CD4-positive, alpha-beta T cell treated with Interleukin-1 beta for 1 hour (primary cell): ENCODE measurements at regions not wholly inside any gene's neighbourhood (a gene's known extent, or its start where the extent isn't known, plus 50 kb on each side); places are given as distances from the start of the nearest gene placed in this dataset.

Source experiments
- DNase-seq, 2 donors: peaks; one replicate each; pipeline ENCODE4 v3.0.0-alpha.2; 2020 to 2022

DNA sequence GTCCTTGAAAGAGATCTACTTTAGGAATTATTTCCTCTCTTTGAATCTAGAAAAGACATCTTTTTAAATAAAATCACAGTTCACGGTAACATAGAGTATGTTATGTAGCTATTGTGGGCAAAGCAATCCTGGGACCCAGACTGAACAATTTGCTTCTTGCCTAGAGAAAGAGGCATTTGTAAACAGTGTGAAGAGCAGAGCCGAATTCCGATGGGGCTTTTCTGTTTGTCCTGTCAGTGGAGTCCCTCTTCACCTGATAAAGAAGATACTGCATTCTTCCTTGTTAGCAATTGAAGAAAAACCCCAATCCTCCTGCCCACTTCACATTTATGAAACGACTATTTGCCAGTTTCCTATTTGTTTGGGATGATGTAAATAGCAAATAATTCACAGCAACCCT lies 462.9 kb downstream of the WDR72 start:
- DNase-seq: no peak

DNA sequence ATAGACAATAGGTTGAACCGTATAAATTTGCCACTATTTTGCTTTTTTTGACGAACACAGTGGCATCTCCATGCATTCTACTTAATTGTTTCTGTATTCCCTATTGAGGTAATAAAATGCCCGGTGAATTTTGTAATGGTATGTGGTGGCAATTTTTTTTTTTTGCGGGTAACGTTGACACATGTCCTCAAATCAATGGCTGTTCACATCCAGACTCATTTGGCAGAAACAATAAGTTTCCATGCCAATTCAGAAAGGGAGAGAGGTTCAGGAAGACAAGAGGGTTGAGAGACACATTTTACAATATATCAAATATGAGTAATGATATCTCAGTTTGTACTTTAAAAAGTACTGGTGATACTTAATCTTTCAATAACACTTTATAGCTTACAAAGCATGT lies 463.9 kb downstream of the WDR72 start:
- no peak for DNase-seq

DNA sequence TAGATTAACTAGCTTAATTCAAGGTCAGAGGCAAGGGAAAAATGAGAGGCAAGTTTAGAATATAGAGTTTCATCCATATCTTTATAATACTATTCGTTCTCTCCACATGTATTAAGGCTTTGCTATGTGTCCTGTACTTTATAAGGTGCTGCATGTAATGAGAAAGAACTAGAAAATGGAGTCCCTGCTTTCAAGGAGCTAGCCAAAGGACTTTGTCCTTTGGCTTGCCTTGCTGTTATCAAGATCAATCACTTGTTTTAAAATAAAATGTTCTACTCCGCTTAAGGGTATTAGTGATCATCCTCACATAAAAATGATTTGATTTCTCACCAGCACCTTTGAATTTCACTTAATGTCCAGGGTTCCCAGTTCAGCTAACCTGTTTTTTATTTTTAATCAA lies 470.9 kb downstream of the WDR72 start:
- no peak for DNase-seq

DNA sequence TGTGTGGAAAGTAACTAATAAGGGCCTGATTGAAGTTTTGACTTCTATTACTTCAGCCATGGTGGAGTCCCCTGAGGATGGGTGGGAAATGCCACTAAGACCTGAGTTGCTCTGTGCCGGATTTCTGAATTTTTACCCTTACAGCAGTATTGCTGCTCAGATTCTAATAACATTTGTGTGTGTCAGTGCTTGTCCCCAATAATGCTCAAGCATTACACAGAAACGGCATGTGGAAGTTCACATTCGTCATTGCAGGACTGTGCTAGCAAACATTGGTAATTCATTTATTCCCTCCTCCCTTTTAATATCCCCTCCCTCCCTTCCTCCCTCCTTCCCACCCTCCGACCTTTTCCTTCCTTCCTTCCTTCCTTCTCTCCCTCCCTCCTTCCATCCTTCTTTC lies 484.5 kb upstream of the ONECUT1 start:
- DNase-seq: no peak

DNA sequence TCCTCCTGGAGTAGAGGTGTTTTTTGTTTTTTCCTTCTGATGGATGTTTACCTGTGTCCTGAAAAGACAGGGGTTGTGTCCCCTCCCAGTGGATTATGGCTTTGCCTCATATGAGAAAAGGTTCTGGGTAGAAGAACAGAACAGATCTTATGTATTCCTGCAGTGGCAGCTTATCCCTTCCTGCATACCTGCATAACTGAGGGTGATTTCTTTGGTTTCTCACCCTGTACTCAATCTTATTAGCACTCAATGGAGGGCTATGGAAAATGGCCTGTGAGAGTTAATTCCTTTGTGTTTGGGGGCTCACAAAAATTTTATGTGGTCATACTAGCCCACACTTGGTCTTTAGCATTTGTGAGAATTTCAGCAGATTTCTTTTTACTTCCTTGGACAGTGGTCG lies 482.0 kb upstream of the ONECUT1 start:
- no peak for DNase-seq

DNA sequence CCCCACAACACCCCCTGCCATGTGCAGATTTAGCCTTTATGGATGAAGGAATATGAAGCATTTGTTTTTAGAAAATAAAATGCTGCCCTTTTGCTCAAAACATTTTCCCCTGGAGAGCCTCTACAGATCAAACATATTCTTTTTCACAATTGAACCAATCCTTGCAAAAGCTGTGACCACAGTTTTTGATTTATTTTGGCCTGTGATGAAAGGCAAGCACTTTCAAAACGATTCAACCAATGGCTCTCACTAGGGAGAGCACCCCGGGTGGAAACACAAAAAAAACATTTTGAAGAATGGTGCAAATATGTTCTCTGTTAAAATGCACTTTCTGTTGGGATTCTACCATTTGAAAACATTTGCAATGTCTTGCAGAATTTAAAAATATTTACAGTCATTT lies 476.0 kb upstream of the ONECUT1 start:
- DNase-seq: no peak

DNA sequence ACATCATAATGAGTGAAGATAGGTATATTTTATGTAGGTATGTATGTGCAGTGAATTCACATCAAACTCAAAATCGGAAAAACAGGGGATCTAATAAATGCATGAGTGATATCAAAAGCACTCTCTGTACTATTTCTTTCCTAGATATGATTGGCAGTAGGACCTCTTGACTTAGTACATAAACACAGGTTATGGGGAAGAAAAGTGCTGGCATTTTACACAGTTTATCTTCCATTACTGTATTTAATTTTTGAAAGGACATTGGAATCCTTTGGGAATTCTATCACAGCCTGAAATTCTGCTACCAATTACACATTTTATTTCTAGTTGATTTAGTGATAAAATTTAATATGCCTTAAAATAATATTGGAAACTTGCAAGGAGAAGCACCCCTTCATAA lies 470.5 kb upstream of the ONECUT1 start:
- DNase-seq: no peak

DNA sequence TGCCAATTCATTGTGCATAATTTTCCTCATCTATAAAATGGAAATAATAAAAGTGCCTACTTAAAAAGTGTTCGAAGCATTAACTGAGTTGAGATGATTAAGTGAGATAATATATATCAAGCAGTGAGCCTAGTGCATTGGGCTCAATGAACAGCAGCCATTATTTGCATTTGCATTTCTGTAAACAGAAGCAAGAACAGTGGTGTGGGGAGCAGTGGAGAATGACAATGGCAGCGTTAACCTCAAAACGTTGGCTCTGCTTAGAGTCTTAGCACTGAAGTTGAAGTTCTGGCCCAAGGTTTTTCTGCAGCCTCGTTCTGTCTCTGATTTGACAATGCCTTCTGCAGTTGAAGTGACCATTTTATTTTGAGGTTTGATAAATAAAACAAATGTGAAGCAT lies 466.3 kb upstream of the ONECUT1 start:
- DNase-seq: no peak

DNA sequence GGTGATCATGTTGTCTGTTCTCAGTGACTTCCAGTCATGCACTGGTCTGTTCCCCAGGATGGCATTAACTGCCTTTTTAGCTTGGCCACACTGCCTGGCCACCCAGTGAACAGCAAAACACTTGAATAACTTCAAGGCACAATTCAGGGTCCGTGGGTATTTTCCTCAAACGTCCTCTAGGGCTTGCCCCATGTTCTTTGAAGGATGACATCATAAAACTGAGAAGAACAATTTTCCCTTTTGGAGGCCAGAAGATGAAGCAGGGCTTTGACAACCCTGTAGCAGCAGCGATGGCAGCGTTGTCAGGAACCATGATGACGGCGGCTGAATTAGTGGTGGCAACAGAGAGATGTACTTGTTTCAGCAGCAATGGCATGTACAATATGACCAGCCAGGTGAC lies 465.9 kb upstream of the ONECUT1 start:
- no peak for DNase-seq

DNA sequence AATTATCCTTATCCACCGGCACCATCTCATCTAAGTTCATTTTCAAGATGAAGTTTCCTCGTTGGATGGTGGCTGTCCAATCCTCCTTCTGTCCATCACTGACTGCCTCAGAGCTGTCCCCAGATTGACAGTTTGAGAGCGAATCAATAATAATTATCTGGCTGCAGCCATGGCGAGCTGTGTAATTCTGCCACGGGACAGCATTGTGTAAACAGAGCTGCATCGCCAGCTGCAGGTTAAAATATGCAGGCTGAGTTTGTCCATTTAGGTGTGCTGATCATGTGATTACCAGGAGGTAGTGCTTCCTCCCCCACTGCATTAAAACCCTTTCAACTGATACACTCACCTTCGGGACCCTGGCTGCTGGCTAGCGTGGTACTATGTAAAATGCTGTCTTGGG lies 461.9 kb upstream of the ONECUT1 start:
- no peak for DNase-seq

DNA sequence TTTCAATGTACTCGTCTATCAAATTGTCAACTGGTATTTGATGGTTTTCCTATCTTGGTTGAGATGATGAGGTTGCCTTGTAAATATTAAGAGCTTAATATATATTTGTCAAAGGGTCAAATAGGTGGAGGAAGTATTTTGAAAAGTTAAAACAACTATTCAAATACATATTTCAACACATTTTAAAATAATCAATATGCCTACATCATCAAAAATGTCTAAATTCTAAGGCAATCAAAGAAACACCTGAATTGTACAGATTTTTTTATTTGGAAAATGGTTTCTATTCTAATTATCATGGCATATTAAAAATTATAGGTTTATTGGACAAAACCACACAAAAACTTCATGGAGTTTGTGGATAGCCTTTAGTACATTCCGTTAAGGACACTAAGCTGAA lies 461.4 kb upstream of the ONECUT1 start:
- DNase-seq: no peak

DNA sequence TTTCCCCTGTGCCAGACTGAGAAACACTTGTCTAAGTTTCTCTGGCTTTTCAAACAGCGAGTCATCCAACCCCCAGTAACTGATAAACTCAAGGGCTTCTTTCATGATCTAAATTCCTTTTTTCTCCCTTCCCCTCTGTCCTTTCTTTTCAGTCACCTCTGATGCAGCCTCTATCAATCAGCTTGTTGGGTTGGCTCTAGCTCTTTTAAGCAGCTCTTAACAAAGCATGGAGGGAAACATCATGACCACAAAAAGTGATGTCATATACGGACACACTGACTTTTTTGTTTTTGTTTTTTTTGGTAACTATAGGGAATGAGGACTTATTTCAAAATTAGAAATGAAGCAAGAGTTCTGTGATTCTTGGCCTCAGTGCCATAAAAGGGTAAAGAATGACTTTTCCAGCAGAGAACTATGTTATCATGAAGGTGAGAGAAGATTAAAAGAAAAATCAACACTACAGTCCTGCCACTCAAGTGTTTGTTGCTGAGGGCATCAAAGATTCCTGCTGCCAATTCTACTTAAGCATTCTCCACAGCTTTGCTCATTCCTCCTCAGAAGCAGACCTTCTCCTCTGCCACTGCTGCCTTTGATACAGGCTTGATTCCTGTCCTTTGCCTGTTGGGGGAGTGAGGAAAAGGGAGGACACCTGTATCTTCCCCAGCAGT lies 457.0 kb upstream of the ONECUT1 start:
- DNase-seq: no peak

DNA sequence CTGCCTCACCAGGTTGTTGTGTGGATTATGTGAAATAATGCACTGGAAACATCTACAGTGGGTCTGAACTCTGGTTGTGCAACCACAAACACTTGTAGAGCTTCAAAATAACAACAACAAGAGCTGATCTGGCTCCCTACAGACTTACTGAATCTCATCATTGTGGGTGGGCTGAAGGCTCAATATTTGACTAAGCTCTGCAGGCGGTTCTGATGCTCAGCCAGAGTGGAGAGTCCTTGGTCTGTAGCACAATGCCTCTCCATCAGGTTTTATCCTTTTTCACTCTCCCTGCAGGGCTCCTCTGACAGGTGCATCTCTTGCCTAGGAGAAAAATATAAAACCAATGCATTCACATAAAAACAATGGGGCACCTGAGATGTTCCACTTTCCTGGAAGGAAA lies 456.3 kb upstream of the ONECUT1 start:
- DNase-seq: no peak

DNA sequence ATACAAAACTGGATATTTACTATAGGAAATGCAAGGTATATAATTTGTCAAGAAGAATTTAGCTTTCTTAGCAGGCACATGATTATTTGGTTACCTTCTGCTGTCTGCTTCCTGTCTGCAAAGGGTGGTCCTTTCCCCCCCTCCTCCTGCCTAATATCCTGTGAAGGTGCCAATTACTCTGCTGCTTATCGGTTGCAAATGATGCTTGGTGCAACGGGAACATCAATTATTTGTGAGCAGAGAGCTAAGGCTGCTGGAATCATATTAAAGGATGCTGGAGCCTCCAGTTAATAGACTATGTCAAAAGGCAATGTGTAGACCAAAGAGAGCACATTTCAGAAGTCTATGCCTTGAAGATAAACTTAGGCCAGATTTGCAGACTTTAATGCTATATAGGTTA lies 443.7 kb upstream of the ONECUT1 start:
- DNase-seq: no peak

DNA sequence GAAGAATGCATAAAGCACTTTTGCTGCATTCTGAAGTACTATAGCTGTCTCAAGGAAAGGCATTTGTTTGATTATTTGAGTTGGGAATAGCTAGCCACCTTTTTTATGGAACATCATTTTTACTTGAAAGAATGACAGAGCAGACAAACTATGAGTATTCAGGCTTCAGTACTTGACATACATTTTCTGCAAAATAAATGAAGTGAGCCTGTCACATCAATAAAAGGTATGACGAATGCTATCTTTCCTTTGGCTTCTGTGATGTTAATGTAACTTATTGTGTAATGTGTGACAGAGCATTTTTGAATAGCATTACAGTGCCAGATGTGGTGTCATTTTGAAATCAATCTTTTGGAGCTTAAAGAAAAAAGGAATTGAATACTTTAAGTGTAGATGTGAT lies 440.3 kb upstream of the ONECUT1 start:
- DNase-seq: no peak

DNA sequence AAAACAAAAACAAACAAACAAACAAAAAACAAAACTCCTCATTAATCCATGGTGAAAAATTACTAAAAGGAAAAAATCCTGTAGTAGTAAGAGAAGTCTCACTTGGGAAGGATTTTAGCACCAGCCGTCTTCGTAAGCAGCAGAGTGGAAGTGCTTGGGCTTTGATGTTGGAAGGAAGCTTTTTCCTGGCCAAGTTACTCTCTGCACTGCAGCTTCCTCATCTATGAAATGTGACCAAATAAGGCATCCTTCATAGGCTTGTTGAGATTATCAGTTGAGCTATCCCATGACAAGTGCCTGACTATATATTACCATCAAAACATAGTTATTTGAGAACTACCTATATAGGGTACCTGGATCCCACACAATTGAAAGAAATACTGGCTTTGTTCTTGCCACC lies 436.4 kb upstream of the ONECUT1 start:
- no peak for DNase-seq

DNA sequence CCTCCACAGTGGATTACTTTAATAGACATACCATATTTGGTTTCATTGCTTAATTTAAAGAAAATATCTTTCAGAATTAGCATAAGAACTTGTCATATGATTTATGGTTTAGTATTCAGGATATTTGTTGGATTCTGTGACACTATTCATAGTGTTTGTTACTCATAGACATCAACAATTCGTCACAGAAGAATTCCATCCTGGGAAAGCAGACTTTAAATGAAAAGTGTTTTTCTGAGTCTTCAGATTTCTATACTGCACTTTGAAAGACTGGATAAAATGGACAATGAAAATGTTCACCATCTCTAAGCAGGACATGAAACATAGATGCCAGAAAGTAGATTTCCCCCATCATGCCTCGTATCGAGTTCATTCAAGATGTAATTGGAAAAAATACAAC lies 435.6 kb upstream of the ONECUT1 start:
- DNase-seq: no peak

DNA sequence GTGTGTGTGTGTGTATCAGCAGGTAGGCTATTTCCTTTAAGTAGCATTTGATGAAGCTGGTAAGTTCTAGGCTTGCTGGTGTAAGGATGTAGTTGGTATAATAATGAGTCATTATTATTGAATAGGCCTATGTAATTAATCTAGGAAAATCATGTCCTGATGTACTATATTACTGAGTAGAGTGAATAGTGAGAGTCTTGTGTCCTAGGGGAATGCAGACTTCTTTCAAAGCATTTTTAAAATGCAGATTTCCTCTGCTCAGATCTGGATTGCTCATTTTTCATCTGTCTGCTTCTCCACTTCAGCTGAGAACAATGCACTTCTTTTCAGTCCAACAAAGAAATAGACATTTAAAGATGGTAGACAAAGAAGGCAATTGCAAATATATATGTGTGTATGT lies 434.2 kb upstream of the ONECUT1 start:
- DNase-seq: no peak

DNA sequence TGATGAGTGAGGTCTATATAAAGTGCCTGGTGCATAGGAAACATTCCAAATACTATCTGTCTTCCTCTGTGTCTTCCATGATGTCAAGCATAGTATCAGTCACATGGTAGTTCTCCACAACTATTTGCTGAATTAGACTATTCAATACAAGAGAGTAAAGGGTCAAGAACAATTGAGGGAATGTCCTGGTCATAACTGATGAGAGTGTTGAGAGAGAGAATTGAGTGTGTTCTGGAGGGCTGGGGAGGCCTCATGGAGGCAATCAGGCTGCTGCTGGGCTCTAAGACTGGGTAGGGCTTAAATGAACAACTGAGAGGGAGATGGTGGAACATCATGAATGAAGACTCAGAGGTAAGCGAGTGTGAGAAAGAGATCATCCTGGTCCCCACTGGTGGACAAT lies 433.7 kb upstream of the ONECUT1 start:
- no peak for DNase-seq

DNA sequence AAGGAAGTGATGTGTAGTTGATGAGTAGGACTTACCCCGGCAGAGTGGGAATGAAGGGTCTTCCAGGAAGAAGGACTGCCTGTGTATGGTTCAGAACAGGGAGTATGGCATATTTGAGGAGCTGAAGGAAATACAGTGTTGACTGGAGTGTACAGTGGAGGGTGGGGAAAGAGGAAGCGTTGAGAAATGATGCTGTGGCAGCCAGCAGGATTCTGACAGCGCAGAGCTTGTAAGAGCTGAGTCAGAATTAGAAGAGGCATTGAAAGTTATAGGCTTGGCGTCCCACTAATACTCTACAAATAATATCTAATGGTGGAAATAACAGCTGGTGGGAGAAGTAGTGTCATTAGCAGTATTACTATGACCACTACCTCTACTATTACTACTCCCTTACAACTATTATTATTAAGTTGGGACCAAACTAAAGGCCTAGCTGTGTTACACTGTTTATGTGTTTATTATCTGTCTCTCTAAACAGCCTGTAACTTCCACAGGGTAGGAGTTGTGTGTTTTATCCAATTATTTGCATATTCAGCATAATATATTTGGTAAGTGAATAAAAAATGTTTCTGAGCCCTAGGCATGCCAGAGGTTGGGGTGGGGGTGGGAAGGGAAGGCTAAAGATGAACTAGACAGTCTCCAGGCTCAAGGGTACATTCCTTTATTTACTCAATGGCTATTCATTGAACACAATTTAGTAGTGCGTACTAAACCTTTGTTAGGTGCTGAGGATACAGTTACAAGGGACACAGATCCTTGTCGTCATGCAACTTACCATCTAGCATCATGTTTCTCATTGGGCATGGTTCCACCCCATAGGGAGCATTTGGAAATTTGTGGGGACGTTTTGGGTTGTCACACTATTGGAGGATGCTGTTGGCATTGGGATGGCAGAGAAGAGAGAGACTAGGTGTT lies 428.8 kb upstream of the ONECUT1 start:
- DNase-seq: no peak

DNA sequence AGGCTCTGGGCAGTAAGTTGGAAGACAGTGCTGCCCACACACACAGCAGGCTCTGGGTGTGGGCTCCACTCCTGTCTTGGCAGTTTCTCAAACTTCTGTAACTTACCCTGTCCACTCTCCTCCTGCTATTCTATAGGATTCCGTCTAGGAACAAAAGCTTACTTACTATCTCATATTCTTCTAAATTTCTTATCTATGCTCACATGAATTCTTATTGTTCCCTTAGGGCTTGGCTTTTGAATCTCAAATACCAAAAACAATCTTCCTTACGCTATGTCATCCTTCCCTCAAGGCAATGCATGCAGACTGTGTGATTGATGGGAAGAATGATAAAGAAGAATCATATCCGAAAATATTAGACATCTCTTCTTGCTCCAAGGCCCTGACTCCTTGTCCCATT lies 425.9 kb upstream of the ONECUT1 start:
- no peak for DNase-seq

DNA sequence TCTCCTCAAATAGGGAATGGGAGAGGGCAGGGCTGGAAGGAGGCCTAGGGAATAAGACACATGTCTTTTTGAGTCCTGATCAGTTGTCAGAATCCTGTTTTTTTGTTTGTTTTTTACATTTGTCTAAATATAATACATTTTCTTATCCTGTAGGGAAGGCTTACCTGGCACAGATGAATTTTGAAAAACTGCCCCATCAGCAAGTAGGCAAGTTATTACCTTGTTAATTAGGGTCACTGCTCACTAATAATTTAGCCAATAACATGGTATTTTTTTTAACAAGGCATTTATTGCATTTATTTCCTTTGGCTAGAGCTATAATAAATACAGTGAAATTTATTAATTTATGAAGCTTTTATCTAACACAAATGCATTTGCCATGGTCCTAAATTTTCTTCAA lies 423.2 kb upstream of the ONECUT1 start:
- DNase-seq: no peak

DNA sequence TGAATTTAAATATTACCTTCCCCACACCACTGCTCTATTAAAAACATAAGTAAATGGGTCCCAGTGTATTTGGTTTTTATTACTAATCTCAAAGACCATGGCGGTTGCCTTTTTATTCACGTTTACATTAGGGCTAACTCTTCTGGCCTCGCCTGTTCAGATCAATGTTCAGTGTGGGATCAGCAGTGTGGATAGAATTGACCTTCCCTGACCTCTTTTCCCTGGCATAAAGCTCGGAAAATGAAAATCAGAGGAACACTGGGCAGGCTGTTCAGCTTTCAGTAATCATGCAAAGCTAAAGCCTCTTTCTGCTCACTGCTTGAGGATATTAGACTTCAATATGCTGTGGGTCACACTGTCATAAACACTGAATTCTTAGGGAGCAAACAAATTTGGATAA lies 422.6 kb upstream of the ONECUT1 start:
- no peak for DNase-seq

DNA sequence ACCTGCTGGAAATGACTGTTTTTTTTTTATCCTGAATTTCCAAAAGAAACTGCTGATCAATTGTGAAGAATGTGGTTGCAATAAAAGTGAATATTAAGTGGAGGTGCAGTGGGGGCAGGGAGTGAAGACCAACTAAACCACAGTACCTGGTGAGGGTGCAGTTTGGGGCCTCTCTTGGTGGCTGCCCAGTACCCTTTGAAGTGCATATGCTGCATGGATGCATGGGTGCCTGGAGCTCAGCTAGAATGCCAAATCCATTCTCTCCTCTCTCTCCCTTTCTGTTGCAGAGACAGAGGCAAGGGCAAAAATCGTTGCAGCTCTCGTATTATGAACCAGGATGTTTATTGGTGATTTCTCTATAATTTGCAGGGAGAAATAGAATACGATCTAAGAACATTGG lies 420.5 kb upstream of the ONECUT1 start:
- no peak for DNase-seq
